OCI-LY3 (cell line): ENCODE measurements at regions not wholly inside any gene's neighbourhood (a gene's known extent, or its start where the extent isn't known, plus 50 kb on each side); places are given as distances from the start of the nearest gene placed in this dataset.

Experiments
- EZH2phosphoT487 ChIP-seq: fragments of 200-600 bp; shearing (Covaris generic); IDR thresholded peaks from 2 replicates; pipeline ENCODE4 v1.6.1; 2018; ENCODE audit warnings: antibody characterized with exemption, mixed run types, low read depth
- TF ChIP-seq, protein P1 (sequence below): fragments of 200-600, 300-600 bp; sonication (generic); IDR thresholded peaks from 2 replicates; pipeline ENCODE4 v1.5.1; 2014; ENCODE audit warnings: antibody characterized with exemption, low read length, low read depth

GRCh38 chr12:124233041-124233796 is 61.7 kb upstream of the RFLNA start:
- TF ChIP-seq, protein P1, sequence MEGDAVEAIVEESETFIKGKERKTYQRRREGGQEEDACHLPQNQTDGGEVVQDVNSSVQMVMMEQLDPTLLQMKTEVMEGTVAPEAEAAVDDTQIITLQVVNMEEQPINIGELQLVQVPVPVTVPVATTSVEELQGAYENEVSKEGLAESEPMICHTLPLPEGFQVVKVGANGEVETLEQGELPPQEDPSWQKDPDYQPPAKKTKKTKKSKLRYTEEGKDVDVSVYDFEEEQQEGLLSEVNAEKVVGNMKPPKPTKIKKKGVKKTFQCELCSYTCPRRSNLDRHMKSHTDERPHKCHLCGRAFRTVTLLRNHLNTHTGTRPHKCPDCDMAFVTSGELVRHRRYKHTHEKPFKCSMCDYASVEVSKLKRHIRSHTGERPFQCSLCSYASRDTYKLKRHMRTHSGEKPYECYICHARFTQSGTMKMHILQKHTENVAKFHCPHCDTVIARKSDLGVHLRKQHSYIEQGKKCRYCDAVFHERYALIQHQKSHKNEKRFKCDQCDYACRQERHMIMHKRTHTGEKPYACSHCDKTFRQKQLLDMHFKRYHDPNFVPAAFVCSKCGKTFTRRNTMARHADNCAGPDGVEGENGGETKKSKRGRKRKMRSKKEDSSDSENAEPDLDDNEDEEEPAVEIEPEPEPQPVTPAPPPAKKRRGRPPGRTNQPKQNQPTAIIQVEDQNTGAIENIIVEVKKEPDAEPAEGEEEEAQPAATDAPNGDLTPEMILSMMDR: no peak
- TF ChIP-seq EZH2phosphoT487: no peak
